GM19043 (cell line): ENCODE measurements at regions not wholly inside any gene's neighbourhood (a gene's known extent, or its start where the extent isn't known, plus 50 kb on each side); places are given as distances from the start of the nearest gene placed in this dataset.
A peak's percentile ranks its signal among the peaks of the same experiment; 100 is the strongest.
"Not testable (repeated sequence)": the region's sequence is repeated elsewhere in the genome, so short reads cannot be mapped to it uniquely, and the experiment has no call there.

Experiments used
- ATAC-seq: cut with Tn5 transposase; IDR thresholded peaks from one replicate; pipeline ENCODE4 v1.9.1; 2021; ENCODE audit warnings: low read depth; ENCODE audit not compliant: unreplicated experiment

DNA sequence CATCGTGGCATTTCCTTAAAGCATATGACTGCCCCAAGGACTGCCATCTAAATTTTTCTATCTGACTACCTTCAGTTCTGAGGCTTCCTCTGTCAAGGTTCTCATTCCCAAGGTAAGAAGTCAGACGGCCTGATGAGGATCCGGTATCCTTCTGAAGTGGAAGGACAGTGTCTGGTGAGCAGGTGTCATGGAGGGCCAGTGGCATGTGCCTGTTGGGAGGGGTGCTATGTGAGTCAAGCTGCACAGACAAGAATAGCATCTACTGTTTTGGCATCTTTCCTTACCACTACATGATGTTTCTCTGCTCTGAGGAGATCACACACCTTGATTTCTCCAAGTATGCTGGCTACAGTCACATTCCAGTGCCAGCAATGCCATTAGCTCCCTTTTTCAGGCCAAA, 99.6 kb upstream of the RGS1 start:
- no peak for ATAC-seq

DNA sequence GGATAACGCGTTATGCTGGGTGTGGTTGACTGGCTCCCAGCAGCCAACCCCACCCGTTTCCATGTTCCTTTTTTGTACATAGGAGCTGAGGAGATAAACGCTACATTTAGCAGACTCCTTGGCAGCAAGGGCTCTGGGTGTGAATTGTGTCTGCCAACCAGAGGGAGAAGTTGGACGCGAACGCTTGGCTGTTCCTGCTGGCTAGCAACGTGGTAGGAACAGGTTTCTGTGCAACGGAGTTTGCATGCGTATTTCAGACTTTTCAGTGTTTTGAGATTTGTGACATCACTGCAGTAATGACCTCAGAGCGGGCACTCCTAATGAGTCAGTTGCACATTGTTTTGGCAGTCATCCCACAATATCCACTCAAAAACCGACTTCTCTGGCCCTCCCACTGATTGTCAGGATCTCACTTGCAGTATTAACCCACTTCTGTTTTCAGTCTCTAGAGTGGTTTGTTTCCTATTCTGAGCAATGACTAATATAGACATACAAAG, 98.7 kb upstream of the RGS1 start:
- ATAC-seq: peak; percentile 59

DNA sequence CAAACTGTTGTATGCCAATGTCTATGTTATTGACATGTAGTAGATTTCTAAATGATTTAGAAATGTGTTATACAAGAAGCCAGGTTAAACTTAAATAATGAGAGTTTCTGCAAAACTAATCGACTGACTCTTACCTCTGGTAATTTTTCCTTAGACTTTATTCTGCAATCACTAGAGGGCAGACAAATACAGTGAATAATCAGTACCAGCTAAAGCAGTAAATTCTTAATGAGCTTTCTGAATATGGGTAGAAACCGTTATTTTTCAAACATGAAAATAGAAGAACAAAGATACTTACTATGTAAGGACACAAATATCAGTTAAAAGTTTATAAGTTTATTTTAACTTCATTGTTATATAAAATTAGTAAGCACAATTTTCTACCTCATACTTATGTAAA, 97.9 kb upstream of the RGS1 start:
- peak; percentile 59 for ATAC-seq

DNA sequence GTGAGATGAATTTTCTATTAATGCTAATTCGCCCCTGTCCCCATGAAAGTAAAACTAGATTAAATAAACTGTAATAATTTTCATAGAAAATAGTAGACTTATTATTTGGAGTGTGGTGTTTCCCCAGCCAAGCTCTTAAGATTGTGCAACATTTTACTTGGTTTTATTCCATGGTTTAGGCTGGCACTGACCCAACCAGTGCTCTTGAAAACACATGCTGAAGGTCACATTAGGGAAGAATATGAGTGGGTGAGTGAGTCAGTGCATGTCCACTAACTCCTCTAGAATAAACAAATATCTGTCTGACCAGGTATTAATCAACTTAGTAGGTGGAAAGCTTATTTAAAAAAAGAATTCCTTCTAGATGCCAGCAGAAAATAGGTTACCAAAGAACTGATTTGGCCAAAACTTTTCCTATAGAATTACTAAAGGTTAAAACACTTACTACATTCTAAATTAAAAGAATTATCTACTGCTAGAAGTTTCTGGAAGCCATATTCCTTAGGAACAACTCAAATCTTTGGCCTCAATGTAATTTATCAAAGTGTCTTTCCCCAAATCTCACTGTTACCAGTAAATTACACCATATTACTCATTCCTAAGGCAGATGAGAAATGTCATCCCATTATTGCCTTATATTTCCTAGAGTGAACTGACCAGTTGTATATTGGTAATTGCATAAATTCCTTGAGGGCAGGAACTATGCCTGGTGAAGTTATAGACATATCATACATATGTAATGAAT, 89.7 kb upstream of the RGS1 start:
- ATAC-seq: no peak

DNA sequence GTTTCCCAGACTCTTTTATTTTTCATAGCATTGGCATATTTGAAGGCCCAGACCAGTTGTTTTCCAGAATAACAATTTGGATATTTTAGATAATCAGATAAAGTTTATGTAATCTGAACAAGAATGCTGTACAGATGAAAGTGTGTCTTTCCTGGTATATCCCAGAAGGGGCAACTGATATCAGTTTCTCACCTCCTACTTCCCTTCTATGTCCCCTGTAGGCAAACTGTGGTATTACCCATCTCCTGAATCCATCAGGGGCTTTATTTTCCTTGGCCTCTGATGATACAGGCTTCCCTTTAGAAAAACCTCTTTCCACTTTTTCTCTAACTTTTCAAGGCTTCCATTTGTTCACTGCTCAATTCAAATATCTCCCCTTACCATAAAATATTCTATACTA, 87.5 kb upstream of the RGS1 start:
- no peak for ATAC-seq

DNA sequence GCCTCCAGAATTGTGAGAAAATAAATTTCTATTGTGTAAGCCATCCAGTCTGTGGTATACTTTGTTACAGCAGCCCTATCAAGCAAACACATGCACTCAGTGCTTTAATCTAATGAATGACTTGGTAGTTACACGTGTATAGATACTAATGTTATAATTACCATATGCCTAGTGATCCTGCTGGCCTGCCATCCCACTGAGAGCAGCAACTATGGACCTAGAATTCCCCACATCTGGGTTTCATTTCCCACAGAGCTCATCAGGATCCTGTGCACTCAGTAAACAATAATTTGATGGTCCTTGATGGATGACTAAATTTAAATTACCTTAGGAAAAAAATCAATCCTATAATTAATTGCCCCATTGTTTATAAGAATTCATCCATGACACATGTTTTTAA, 86.5 kb upstream of the RGS1 start:
- no peak for ATAC-seq

DNA sequence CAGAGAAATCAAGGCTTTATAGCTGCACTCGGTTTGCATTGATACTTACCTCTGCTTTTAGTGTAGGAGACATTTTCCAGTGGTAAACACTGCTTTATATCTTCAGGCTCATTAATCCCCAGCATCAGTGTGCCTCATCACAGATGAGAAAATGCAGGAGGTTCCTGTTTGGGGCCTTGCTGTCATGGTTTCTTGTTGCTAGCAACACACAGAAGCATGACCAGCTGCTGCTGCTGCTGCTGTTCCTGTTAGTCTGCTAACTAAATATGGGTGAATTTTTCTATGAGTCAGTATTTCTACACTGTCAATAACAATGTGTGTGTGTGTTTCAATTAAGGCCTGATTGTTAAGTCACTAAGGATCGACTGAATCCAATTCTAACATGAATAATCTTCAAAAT, 85.8 kb upstream of the RGS1 start:
- ATAC-seq: peak; percentile 93

DNA sequence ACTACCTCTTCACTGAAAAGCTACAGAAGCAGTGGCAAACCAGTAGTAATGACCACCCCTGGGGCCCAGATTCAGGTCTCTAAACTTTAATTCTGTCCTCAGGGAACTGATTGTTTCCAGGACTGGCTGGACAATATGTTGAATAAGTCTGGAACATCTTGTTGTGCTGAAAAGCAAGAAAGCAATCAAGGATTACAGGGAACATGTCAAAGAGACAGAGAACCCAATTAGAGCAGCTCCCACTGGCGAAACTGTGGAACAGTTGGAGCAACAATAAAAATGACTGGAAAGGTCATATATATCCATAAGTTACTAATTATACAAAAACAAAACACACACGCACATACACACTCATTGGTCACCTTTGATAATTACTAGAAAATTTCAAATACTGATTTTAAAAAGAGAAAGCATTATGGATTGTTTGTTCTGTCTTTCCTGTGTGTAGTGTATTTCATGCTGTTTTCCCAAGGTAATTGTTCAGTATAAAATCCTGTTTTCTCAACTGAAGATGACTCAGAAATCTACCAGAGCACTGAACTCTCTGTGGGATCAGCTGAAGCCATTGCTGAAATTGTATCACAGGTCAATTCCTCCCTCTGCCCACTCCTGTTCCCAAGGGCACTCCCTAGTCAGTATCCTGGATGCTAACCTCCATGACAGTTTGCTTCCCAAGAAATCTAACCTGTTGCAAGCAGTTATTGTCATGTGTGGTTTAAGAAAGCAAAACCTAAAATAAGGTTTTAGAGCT, 83.6 kb upstream of the RGS1 start:
- no peak for ATAC-seq

DNA sequence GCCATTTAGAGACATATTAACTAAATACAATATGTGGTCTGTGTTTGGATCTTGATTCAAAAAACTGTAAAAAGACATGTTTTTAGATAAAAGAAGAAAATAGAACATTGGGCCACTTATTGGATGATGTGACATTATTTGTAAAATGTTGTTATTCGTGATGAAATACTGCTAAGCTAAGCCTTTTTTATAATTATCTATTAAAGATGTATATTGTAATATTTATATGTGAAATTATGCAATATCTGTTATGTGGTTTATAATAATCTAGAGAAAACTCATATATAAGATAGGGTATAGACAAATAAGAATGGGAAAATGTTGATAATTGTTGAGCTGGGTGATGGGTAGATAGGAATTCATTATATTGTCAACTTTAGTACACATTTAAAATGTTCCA, 82.0 kb upstream of the RGS1 start:
- no peak for ATAC-seq

DNA sequence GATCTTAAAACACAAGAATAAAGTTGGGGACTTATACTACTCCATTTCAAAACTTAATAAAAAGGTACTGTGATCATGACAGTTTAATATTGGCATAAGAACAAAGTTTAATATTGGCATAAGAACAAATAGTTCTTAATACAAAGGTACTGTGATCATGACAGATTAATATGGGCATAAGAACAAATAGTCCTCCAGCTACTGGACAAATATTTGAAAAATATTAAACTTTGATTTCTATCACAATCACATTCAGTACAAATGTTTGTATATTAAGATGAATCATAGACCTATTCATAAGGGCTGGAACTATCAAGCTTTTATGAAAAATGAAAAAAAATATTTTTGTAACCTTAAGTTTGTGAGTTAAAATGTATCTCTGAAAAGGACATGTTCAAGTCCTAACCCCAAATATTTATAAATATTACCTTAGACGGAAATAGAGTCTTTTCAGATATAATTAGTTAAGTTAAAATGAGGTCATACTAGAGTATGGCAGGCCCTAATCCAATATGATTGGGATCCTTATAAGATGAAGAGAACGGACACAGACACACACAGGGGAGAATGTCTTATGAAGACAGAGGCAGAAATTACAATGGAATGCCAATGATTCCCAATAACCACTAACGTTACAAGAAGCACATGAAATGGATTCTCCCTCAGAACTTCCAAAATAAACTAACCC, 79.1 kb upstream of the RGS1 start:
- no peak for ATAC-seq

DNA sequence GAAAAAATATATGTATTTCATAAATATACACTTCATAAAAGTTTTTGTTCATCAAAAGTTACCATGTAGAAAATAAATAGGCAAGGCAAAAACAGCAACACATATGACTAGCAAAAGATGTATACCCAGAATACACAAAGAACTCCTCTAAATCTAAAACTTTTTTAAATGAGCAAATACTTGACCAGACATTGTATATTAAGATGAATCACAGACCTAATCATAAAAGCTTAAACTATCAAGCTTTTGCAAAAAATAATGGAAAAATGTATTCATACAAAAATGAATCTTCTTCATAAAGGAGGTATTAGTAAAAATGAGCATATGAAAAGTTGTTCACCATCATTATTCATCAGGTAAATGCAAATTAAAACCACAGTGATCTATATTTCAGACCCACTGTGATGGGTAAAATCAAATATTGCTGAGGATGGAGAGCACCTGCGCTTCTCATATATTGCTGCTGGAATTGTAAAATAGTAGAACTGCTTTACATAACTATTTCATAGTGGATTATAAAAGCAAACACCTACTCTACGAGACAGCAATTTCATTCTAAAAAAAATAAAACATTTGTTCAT, 78.3 kb upstream of the RGS1 start:
- no peak for ATAC-seq

DNA sequence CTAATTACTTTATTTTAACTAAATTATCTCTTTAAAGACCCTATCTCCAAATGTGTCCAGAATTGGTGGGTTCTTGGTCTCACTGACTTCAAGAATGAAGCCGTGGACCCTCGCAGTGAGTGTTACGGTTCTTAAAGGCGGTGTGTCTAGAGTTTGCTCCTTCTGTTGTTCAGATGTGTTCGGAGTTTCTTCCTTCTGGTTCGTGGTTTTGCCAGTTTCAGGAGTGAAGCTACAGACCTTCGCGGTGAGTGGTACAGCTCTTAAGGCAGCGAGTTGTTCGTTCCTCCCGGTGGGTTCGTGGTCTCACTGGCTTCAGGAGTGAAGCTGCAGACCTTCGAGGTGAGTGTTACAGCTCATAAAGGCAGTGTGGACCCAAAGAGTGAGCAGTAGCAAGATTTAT, 77.5 kb upstream of the RGS1 start:
- ATAC-seq: not testable (repeated sequence)

DNA sequence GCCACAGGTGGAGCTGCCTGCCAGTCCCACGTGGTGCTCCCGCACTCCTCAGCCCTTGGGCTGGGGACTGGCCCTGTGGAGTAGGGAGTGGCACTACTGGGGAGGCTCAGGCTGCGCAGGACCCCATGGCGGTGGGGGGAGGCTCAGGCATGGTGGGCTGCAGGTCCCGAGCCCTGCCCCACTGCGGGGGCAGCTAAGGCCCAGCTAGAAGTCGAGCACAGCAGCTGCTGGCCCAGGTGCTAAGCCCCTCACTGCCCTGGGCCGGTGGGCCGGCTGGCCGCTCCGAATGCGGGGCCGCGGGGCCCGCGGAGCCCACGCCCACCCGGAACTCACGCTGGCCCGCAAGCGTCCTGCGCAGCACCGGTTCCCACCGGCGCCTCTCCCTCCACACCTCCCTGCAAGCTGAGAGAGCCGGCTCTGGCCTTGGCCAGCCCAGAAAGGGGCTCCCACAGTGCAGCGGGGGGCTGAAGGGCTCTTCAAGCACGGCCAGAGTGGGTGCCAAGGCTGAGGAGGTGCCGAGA, 76.5 kb upstream of the RGS1 start:
- not testable (repeated sequence) for ATAC-seq

DNA sequence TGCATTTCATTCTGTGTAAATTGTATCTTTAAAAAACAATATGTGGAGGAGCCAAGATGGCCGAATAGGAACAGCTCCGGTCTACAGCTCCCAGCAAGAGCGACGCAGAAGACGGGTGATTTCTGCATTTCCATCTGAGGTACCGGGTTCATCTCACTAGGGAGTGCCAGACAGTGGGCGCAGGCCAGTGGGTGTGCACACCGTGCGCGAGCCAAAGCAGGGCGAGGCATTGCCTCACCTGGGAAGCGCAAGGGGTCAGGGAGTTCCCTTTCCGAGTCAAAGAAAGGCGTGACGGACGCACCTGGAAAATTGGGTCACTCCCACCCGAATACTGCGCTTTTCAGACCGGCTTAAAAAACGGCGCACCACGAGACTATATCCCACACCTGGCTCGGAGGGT, 75.0 kb upstream of the RGS1 start:
- not testable (repeated sequence) for ATAC-seq

DNA sequence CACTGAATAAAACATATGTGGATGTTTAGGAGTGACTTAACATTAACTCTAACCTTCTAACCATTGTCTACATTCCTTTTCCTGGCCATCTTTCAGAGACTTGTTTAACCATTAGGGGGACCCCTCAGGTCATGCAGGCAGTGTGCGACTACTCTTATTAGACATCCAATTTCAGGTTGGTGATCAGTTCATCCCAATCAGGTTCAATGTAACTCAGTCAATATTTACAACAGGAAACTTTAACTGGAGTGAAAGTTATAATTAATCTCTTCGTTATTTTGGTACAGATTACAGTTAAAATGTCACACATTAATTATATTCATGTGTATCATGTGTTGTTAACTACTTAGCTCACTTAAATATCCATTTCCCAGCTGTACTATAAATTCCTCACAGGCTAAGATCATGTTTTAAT, 68.8 kb upstream of the RGS1 start:
- peak; percentile 99 for ATAC-seq

DNA sequence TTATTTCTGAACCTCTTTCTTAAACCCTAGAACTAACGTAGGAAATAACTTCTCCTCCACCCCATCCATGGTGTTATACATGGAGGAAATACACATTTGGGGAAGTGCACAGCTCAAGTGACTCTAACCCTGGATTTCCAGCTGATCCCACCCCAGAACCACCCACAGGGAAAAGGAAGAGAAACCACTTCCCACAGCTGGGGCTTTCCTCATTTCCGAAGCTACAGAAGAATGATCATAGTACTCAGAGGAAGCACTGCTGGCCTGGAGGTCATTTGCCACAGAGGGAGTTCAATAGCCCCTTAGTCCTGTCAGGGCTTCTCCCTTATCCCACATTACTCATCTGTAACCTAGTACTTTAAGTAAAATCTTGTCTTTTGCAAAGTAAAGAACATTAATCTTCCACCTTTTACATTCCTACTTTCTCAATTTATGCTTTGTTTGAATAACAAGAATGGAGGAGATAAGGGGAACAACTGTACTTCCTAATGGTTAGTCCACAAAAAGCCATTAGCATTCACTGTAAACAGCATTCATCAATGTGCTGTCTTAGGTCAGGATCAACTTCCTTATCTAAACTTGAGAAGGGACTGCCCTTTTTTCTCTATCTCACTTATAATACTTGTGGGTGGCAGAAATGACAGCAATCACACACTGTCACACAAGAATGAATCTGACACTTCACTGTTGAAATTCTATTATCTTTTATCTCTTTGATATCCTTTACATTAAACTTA, 63.0 kb upstream of the RGS1 start:
- peak; percentile 20 for ATAC-seq

DNA sequence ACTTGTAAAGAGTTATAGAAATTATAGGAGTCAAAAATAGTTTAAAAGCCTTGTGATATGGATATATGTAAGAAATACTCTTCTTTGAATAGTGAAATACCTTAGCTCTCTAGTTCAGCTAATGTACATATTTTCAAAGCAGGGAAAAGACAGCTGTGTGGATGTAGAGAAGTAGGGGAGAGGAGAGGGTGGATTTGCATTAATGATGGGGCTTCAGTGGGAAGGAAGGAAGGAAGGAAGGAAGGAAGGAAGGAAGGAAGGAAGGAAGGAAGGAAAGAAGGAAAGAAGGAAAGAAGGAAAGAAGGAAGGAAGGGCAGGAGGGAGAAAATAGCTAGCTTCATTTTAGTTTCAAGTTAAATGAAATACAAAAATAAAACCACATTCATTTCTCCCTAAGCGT, 62.4 kb upstream of the RGS1 start:
- ATAC-seq: no peak

DNA sequence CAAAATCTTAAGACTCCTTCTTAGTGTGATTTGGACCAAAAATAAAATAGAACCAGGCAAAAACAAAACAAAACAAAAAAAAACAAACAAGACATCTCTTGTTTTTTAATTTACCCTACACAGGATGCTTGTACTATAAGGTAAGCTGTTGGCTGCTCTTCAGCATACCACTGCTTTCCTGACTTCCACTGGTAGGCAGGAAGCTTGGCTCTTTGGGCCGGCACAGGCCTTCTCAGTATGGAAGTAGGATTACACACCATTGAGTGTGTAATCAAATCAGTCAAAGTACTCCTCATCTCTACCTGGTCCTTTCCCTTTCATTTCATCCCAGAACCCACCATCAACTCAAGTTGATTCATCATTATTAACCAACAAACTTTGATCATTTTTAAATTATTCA, 61.9 kb upstream of the RGS1 start:
- ATAC-seq: no peak

DNA sequence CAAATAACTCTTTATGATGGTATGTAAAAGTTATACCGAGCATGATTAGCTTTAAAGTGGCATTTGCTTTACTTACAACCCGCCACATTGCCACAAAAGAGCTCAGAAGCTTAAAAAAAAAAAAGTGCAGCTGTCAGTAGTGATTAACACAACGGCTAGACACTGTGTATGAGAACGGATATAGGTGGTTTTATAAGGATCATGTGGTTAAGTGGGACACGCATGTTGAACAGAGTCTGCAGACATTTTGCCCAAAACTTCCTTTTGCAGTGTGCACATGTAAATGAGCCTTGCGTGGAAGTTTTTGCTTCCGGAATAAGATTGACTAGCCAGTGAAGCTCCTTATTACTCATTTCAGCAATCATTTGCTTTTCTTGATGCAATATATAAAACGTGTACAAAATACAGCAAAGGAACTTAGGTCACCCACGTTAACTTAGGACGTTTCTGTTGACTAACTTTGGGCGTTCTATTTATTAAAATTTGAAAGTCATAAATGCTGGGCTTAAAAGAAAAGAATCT, 58.7 kb upstream of the RGS1 start:
- peak; percentile 97 for ATAC-seq
